G401.6 (cell line): ENCODE measurements at regions not wholly inside any gene's neighbourhood (a gene's known extent, or its start where the extent isn't known, plus 50 kb on each side); places are given as distances from the start of the nearest gene placed in this dataset.
A peak's percentile ranks its signal among the peaks of the same experiment; 100 is the strongest.
"Not testable (repeated sequence)": the region's sequence is repeated elsewhere in the genome, so short reads cannot be mapped to it uniquely, and the experiment has no call there.

Experiments used
- FAIRE-seq: peaks from 2 replicates; lab custom pipeline; 2012; peaks lifted over from hg19 to GRCh38; lab: Jason Lieb, UNC

DNA sequence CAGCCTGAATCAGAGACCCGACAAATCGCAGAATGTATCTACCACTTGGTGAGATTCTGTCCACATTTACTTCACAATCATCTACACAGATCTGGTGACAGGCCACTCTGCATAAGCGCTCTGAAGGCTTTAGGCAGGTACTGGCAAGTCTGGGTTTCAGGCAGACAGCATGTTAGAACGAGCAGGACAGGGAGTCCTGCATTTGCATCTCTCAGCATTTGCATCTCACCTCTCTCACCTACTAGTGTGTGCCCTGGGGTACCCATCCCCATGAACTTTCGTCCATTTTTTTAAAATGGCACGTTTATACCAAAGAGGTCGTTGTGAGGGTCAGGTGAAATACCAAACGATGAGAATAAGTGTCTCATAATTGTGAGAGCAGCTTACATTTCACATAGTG, 108.2 kb downstream of the SPATA31A1 start:
- FAIRE-seq, result not testable (repeated sequence)

DNA sequence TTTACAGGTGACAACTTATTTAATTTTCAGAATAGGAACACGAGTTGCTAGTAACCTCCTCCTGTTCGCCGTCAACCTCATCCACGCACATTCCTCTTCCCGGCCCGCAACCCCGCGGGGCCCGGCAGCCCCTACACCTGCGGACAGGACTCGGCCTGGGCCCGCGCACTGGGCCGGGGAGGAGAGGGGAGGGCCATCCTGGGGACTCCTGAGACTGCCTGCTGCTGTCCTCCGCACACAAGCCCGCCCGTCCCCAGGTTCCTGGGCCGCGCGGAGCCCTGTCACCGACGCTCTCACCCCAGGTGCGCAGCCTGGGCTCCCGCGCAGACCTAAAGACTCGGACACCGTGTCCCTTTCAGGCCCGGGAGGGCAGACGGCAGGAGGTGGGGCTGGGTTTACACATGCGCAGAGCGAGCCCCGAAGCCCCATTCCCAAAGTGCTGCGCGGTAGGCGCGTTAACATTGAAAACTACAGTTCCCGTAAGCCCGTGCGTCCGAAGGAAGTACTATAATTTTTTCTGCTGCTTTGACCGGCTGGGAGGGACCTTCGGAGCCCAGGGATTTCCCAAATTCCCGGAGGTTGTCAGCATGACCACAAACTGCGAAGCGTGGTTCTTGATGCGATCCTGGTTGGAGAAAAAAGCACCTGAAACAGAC, 108.8 kb downstream of the SPATA31A1 start:
- peak; percentile 88 for FAIRE-seq

DNA sequence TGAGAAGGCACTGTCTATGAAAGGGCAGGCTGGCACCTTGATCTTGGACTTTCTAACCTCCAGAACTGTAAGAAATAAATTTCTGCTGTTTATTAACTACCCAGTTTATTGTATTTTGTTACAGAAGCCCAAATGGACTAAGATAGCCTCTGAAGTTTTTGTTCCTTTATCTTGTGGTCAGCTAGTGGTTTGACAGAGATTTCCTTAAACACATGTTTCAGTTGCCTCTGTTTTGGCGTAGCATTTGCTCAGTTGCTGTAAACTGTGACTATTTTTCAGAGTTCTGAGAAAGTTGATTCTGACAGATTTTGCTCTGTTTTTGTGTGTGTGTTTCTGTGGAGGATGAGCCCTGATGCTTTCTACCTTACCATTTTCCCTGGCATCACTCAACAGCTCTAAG, 119.0 kb downstream of the SPATA31A1 start:
- FAIRE-seq, result not testable (repeated sequence)

DNA sequence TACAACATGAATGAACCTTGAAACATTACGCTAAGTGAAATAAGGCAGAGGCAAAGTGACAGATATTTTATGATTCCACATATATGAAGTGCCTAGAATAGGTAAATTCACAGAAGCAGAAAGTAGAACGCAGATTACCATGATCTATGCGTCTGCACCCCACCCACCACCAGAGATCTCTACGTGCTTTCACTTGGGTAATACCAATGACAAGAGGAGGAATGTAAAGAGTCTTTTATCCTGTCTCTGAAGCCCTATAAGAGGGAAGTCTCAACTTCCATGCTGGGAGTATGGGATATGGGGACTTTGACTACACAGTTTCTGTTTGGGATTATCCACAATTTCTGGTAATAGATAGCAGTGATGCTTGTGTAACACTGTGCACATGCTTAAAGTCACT, 127.6 kb downstream of the SPATA31A1 start:
- FAIRE-seq, result not testable (repeated sequence)

DNA sequence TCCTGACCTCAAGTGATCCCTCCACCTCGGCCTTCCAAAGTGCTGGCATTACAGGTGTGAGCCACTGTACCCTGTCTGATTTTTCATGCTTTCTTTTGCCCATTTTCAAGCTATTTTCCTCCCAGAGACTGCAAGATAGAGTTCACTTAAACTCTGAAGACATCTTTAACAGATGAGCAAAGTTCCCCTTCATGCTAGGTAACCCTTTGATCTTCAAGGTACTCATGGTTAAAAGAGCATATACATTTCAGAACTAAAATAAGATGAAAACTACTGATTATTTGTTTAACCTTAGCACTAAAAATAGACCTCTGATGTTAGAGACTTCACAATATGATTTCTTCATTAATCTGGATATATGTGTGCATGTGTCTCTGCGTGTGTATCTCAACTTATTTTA, 128.4 kb downstream of the SPATA31A1 start:
- FAIRE-seq, result not testable (repeated sequence)

DNA sequence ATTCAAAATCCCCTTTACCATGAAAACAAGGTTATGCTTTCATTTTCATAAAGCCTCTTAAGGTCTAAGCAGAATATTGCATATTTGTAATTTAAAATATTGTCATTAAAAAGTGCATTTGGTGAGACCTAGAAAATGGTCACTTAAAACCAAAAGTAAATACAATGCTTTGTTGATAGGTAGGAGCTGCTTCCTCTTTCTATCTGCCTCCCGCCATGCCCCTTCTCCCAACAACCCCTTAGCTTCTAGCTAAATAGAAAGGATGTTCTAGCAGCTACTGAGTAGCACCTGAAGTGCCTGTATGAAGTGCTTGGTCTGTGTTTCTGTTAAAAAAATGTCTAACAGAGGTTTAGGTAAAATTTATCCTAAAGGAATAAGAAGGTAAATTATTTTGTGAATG, 128.8 kb downstream of the SPATA31A1 start:
- FAIRE-seq, result not testable (repeated sequence)

DNA sequence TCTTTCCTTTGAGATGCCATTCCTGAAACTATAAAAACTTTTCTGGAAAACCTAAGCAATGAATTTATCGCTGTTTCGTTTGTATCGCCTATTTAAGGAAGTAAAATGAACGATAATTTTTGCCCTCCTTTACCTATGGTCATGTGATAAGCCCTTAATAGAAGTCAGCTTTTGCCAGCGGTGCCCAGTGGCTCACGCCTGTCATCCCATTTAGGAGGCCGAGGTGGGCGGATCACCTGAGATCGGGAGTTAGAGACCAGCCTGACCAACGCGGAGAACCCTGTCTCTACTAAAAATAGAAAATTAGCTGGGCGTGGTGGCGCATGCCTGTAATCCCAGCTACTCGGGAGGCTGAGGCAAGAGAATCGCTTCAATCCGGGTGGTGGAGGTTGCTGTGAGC, 132.0 kb downstream of the SPATA31A1 start:
- not testable (repeated sequence) for FAIRE-seq

DNA sequence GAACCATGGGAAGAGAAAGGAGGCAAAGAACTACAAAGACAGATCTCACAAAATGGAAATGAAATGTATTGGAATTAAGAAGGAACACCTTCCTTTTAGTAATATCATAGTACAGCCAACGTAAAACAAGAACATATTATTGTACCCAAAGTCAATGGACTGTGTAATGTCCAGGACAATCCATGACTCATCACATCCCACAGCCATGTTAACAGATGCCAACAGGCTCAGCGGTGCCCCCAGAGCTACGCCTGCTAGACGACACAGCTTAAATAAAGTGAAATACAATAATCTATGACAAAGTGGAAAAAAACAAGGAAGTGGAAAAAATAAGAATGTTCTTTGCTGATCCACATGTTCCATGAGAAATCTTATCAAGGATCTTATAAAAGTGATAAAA, 140.8 kb downstream of the SPATA31A1 start:
- not testable (repeated sequence) for FAIRE-seq

DNA sequence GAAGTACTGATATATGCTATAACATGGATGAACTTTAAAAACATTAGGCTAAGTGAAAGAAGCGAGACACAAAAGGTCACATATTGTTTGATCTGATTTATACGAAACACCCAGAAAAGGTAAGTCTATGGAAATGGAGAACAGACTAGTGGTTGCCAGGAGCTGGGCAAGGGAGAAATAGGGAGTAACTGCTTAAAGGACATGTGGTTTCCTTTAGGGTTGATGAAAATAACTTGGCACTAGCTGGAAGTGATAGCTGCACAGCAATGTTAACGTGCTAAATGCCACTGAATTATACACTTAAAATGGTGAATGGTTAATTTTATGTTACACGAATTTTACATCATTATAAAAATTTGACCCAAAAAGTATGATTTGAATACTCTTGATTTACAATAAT, 147.7 kb downstream of the SPATA31A1 start:
- FAIRE-seq, result not testable (repeated sequence)

DNA sequence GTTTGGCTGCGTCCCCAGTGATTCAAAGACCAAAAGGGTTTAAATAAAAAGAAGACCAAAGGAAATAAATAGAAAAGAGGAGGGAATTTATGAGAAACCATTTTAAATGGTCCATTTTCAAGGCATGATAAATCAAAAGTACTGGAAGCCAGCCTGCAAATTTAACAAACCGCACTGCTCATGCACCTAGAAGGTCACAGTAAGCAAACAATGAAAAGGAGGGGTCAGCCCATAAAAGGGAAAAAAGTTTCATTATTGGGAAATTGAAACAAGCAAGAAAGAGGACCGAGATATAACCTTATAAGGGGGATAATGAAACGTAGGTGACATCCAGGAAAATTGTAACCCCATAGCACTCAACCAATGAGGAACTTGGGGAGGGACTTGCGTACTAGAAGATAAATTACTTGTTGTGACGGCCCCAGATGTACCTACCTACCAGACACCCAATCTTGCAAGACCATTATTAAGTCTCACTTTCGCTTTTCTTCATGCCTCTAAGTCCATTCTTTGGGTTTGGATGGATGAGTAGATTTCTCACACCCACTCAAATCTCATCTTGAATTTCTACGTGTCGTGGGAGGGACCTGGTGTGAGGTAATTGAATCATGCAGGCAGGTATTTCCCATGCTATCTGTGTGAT, 172.0 kb downstream of the SPATA31A1 start:
- not testable (repeated sequence) for FAIRE-seq

DNA sequence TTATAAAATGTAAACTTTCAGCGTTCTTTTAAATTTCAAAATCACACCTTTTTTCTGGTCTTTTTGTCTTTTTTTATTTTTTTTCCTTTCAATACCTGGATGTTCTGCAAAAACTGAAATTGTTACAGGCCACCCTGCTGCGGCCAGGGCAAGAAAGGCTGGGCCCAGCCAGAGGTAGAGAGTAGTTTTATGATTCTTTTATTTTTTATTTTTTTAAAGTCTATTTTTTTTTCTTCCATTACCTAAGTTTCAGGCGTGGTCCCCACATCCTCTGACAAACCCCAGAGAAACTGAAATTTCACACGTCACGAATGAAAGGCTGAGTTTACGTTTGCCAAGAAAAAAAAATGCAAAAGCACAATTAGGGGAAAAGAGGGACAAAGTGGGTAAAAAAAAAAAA, 177.1 kb downstream of the SPATA31A1 start:
- not testable (repeated sequence) for FAIRE-seq

DNA sequence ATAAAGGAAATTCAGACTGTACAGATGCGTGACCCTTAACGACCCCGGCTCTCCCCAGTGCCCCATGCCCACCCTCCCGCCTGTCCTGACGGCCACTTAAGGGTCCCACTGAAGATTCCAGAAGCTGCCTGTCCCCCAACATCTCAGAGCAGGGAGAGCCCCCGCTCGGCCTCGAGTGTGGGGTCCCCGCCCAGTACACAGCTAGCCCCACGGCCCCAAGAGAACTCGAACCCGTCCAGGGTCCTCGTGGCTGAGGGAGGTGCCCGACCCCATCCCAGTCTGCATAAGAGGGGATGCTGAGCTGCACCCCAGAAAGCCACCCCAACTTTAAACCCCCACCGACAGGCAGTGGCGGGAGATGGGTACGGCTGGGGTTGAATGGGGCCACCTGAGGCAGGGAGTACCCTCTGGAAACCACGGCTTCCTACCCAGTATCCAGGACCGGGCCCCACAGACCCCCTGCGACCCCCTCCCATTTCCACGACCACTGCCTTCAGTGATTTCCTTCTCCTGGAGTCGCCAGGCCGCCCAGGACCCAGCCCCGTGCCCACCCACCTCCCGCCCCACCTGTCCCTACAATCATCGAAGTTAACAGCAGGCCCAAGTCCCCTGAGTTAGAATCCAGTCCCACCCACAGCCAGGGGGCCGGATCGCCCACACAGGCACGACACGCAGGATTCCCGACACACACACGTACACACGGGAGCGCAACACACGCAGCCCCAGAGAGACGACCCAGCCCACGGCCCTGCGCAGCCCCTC, 177.7 kb downstream of the SPATA31A1 start:
- FAIRE-seq, result not testable (repeated sequence)

DNA sequence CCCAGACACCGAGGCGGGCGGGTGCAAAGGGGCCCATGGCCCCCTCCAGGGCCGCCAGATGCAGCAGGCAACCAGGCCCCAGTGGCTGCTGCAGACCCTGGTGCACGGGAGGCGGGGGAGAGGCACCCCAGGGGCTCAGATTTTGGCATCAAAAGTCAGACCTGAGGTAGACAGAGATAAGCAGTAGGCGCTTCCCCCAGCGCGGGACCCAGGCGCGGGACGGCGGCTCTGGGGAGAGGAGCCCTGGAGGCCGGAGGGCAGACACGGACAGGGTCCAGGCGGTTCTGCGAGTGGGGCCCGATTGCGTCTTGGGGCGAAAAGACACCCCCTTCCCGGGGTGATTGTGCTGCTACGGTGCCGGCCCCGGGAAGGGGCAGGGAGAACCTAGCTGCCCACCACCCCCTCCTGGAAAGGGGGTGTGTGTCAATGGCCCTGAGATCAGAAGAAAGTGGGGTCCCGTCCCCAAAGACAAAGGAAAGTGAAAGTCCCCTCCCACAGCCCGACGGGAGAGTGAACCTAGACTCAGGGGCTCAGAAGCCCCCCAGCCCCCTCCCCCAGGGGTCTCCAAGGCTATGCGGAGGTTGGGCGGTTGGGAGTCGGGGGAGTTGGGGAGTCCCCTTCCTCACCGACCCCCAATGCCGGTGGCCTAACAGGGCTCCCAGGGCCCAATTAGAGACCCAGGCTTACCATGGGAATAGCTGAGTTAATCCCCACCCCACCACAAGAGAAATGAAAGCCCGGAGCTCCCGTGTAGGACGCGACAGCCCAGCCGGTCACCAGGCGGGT, 178.5 kb downstream of the SPATA31A1 start:
- FAIRE-seq, result not testable (repeated sequence)

DNA sequence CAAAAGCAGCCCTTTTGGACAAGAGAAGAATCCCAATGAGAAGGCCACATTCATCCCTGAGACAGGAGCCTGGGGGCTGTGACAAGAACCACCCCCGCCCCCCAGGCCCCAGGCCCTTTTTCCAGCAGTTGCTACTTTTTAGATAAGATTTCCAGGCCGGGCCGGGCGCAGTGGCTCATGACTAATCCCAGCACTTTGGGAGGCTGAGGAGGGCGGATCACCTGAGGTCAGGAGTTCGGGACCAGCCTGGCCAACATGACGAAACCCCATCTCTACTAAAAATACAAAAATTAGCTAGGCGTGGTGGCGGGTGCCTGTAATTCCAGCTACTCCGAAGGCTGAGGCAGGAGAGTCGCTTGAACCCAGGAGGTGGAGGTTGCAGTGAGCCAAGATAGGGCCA, 179.4 kb downstream of the SPATA31A1 start:
- FAIRE-seq, result not testable (repeated sequence)

DNA sequence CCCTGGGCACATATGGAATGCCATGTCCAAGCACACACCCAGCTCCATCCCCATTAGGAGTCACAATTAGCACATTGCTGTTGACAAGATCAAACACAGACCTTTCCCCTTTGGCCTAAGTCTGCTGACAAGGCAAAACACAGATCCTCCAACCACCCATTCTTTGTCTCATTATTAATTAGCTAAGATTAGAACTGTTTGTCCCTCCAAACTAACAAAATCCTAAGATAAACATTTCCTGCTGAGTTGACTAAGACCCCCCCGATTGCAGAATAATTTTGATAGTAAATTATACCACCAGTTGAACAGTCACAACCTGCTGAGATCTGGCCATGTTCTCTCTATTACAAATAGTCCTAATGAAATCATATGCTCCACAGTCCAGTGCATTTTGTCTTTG, 186.7 kb downstream of the SPATA31A1 start:
- not testable (repeated sequence) for FAIRE-seq

DNA sequence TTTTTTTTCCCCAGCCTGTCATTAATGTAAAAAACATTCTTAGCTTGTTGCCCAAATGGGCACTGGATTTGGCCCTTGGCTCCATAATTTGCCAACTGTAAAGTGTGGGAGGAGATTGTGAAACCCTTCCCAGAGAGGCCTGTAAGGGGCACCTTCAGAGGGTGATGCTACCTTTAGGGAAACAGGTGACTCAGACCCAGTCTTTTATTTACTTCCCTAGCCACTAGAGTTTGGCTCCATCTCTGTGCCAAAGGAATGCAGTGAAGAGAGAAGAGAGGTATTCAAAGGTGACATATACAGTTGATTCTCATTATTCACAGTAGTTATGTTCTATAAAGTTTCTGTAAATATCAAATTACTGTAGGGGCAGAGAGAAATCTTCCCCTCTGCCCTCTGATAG, 189.6 kb downstream of the SPATA31A1 start:
- not testable (repeated sequence) for FAIRE-seq

DNA sequence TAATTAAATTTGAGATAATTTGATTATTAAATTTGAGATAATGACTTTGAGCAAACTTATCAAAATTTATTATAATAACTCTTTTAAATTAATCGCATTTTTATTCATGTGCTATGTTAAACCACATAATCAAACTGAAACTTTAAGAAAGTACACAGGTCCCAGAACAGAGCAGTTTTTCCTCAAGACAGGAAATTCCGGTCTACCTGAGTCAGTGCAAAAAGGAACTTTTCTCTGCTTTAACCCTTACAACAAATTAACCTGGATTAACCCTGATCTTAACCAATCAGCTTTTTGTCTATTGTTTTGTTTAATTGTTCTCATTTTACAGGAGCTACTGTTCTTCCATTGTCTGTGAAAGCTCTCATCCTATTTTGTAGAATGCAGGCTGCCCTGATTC, 195.1 kb downstream of the SPATA31A1 start:
- not testable (repeated sequence) for FAIRE-seq

DNA sequence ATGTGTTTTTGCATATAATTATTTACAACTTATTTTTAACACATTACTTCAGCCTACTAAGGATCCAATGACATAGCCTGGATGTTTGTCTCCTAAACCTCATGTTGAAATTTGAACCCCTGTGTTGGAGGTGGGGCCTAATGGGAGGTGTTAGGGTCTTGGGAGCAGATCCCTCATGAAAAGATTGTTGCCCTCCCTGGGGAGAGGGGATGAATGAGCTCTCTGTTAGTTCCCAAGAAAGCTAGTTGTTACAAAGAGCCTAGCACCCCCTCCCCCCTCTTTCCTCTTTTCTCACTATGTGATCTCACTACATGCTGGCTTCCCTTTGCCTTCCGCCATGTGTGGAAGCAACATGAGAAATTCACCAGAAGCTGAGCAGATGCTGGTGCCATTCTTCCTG, 196.1 kb downstream of the SPATA31A1 start:
- FAIRE-seq, result not testable (repeated sequence)

DNA sequence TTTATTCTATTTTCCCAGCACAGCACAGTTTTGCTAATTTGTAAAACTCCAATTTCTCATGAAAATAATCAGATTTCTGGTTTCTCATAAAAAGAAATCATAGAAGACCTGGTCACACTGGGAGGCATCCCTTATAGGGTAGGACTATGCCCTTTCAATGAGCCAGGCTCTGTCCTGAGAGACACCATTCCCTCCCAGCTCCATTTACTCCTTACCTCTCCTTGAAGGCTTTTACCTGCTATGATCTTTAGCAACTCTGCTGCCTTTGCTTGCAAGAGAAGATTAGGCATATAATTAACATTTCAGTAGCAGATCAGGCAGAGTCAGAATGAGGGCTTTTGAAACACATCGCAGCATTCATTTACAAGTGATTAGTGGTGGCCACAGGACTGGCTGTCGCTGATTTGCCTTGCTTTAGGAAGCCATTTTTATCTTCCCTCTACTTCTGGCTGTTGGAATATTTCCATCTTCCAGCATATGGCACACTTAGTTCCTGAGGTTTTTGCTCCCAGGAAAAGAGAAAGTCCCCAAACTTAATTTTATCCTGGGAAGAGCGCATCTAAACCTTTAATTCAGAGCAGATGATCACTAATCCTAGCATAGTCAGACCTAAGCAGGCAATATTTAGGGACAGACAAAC, 196.9 kb downstream of the SPATA31A1 start:
- not testable (repeated sequence) for FAIRE-seq

DNA sequence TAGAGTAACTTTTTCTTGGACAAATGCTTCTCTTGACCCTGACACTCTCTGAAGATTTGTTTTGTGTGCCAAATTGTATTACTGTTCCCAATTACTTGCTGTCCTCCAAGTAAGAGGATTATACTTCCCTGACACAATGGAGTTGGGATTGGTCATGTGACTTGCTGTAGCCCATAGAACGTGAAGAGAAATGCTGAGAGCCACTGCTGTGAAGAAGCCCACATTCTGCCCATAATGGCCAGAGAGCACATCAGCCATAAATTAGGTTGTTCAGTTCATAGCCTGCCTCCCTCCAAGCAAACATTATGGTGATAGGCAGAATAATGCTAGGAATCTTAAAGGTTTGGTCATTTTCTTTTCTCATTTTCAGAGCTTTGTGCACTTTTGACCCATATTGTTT, 198.9 kb downstream of the SPATA31A1 start:
- FAIRE-seq, result not testable (repeated sequence)

DNA sequence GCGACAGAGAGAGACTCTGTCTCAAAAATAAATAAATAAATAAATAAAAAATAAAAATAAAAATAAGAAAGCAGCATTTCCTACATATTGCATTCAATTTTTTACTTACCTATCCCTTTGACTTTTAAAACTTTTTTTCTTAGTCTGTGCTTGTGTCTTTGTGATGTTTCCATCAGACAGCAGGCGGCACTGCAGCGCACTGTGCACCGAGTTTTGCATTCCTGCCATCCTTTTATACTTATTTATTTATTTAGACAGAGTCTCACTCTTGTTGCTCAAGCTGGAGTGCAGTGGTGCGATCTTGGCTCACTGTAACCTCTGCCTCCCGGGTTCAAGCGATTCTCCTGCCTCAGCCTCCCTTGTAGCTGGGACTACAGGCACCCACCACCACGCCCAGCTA, 203.9 kb downstream of the SPATA31A1 start:
- FAIRE-seq, result not testable (repeated sequence)

DNA sequence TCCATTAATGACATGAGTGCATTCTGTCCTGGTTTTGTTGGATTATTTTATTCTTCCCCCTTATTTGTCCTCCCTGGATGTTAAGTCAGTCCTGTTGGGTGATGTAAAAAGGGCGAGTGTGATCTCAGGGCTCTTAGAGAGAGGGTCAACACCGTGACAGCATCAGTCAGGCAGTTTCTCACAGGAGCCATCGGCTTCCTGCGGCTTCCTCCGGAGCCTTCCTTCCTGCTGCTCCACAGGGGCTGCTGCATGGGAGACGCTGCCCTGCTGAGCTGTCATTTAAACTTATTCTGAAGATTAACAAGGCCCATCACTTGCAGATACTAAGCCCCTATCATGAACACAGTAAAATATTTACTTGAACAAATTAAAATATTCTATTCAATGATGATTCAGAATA, 211.3 kb downstream of the SPATA31A1 start:
- FAIRE-seq, result not testable (repeated sequence)
